Stimulated activated CD4-positive, alpha-beta T cell treated with anti-CD3 and anti-CD28 coated beads, TNF-alpha, amount 100 ng/mL, for 1 hour (primary cell): ENCODE measurements at regions not wholly inside any gene's neighbourhood (a gene's known extent, or its start where the extent isn't known, plus 50 kb on each side); places are given as distances from the start of the nearest gene placed in this dataset.

Source experiments
- DNase-seq, 3 donors: peaks; one replicate each; pipeline ENCODE4 v3.0.0-alpha.2; 2020; ENCODE audit warnings: low read depth in 3 of 3, low spot score in 1 of 3

DNA sequence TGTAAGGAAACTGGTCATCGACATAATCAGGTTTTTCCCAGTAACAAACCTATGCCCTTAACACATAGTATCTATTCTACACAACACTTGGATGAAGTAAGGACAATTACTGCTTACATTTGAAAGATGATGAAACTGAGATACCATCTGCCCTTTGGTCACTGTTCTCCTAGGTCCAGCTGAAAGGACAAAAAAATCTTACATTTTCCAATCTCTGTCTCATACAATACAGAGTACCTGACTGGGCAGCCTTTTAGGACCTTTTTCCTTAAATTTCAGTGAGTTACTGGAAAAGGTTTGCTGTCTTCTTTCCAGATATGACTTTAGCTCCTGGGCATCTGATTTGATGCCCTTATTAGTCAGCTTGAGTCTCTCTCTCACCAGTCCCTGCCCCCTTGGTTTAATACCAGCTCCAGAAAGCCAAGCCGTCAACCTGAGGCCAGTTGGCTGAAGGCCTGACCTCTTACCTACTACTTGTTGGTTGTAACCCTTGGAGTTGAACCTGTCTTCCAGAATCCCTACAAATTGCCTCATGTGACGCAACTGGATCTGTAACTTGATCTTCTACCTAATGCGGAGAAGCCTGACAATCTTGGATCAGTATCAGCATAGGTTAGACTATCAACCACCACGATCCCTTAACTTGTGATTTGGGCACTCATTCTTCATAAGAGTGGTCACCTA is 355.3 kb upstream of the ZNF385D start:
- no peak for DNase-seq

DNA sequence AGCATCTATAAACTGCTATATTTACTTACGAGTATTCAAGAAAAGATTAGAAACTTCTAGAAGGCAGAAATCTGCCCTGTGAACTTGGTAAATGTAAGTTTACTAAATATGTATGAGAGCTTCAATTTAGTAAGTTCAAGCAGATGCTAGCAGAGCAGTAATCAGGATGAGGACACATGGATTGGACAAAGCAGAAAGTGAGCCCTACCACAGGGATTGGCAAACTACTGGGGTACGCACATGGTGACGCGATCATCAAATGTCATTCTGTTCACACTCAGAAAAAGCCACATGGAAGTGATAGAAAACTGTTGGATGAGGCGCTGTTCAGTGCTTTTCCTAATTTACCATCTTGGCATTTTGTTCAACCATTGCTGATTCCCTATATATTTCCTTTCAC is 360.2 kb upstream of the ZNF385D start:
- DNase-seq: no peak

DNA sequence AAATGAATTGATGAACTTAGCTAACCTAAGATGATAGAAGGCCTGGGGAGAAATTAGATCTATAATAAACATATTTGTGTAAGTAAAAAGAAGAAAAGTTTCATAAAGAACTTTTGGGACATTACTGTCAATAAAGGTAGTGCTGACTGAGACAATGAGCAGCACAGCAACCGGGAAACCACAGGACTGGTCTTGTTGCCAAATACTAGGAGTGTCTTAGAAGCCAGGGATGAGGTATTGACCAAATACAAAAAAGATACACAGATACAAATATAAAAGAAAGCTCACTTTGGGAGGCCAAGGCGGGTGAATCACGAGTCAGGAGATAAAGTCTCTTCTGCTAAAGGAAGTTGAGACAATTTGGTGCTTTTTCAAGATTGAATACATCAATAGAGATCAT is 362.4 kb upstream of the ZNF385D start:
- DNase-seq: no peak

DNA sequence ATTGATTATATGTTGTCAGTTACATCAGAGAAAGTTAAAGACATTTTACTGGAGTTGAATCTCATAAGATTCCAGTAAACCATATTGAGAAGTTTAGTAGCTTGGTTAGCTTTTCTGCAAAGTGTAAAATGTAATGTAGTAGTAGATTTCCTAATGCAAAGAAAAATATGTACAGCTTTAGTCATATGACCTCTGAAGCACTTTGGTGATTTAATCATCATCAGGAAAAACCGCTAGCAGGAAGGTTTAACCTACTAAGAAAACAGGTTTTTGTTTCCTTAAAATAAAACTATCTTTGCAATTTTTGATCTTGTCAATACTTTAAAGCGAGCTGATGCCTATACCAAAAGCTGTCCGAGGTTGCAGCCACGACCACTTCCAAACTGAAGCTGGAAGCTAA is 364.6 kb upstream of the ZNF385D start:
- no peak for DNase-seq

DNA sequence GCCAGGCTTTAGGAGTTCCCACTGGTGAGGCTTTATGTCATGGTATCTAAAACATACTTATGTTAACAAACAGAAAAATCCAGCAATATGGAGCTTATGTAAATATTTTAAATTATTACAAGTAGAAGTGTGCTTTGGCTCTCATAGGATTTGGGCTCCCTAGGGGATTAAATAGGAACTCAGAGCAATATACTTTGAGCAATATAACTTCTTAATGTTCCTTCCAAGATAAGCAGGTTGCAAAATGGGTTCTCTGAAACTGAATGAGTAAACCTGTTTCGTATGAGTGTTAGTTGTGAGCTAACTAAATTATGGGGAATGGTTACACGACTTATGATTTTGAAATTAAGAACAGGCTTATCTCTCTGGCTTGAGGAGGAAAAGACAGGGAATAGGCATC is 366.1 kb upstream of the ZNF385D start:
- DNase-seq: no peak

DNA sequence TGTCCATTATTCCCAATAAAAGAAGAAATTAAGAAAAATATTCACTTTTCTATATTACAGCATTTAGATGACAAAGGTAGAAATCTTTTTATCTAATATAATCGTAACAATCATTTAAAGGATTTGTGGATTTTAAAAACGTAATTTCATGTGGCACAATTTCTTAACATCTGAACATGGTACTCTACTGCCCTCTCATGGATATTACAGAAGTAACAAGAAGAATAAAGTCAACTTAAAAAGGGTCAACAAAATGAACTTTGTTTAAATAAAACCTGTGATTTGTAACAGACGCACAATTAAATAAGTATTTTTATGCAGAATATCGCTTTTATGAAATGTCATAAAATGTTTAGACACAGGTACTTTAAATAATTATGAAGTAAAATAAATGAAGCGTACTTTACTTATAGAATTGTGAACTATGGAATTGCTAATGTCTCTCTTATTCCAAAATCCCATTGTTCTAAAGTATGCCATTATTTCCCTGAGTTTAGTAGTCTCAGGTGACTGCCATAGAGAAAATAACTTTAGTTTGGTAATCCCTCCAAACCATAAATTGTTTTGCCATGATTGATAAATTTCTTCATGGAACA is 366.8 kb upstream of the ZNF385D start:
- no peak for DNase-seq

DNA sequence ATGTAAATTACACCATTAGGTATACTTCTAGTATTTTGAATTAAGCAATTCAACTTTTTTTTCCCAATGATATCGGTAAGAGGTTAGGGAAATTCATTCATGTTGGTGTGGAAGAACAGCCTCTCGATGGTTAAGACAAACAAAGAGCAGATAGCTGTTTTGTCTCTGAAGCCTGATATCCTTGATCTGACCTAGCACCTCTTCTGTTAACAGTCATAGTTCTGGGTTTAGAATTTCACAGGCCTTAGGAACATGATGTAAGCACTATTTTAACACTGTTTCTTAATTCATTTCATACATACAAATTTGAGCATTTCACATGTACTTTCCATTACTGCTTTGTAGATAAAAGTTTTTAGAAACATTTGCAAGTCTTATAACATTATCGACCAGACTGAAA is 367.5 kb upstream of the ZNF385D start:
- DNase-seq: no peak

DNA sequence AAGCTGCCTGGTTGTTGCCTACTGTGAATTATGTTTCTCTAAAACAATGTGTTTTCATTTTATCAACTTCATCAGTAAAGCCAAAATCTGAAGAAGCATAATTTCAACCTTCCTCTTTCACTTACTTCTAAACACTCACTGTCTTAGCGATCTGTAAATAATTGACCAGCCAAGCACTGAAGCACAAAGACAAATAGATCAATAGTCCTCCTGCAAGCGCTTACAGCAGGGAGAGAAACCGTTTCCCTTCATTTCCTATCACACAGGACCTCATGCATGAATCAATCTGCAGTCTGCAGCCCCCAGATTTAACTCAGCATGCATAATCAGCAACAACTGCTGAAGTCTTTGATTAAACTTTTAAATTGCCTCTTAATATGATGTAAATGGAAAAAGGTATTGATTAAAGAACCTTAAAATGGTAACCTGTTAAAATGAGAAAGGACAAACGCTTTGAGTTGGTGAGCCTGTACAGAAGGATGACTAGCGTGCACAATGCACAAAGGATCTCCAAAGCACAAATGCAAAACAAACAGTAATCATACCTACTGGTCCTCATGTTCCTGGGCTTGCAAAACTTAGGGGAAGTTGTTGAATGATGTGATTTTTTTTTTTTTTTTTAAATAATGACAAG is 370.2 kb upstream of the ZNF385D start:
- no peak for DNase-seq

DNA sequence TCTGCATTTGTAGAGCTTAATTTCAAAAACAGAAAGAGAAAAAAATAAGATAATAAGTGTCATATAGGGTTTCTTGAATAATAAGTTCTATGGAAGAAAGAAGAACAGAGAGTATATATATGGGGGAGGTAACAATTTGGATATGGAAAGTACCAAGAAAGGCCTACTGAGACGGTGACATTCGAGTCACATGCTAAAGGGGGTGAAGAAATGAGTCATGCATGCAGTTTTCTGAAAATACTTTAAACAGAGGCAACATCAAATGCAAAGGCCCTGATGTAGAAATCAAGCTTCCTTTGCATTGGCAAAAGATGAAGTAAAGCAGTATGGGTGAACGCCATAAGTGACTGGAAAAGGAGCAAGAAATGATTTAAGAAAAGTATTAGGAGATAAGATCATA is 371.6 kb upstream of the ZNF385D start:
- no peak for DNase-seq

DNA sequence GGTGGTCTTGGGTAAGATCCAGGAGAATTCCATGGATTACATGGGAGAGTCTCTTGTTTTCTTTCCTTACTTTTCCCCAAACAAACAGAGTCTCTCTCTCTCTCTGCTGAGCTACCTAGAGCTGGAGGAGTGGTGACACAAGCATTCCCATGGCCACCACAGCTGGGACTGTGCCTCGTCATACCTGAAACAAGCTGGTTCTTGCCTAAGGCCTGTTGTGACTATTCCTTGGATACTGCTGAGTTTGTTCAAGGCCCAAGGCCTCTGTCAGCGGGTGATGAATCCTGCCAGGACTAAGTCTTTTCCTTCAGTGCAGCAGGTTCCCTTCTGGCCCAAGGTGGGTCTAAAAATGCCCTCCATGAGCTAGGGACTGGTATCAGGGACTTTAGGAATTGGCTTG is 378.1 kb upstream of the ZNF385D start:
- no peak for DNase-seq

DNA sequence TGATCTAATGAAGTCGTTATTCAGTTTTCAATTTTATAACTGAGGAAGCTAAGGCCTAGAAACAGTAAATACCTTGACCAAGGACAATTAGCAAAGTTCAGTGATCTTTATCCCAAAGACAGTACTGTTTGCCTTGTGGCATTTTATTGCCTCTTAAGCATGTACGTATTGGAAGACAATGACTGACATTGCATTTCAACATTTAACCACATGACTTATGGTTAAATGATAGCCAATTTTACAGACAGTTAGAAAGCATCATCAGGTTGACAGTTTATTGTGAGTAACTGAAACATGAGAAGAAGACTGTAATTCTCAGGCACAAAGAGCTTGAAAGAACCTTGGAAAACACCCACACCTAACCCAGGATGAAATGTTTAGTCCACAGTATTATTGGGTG is 390.8 kb upstream of the ZNF385D start:
- DNase-seq: no peak

DNA sequence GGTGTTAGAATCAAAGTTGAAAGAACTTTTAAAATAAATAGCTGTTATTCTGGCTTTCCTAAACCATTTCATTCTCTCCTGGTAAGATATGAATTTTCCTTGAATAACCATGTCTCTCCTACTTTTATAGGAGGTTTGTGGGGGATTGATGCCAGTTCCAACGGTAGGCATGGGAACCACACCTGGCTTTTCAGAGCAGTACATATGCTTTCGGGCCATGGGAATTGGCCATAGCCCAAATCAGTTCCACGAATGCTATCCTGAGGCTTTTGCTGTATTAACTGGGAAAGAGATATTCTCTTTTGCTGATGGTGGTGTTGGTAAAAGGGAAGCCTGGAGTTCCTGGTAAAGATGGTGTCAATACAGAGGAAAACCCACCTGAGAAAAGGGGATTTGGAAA is 396.2 kb upstream of the ZNF385D start:
- no peak for DNase-seq

DNA sequence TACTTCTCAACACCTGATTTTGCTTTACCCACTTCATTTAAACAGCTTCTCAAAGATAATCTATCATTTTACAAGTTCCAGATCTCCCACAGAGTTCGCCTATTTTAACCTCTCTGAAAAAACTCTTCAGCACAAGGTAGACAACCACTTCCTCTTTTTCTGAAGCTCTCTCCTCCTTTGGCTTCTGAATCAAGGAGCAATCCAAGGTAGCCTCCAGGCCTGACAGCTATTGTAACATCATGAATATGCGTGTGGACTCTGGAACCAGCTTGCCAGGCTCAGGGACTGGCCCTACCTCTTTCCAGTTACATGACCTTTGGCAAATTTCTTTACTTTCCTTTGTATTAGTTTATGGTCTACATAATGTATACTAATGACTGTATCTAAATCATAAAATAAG is 405.9 kb upstream of the ZNF385D start:
- no peak for DNase-seq

DNA sequence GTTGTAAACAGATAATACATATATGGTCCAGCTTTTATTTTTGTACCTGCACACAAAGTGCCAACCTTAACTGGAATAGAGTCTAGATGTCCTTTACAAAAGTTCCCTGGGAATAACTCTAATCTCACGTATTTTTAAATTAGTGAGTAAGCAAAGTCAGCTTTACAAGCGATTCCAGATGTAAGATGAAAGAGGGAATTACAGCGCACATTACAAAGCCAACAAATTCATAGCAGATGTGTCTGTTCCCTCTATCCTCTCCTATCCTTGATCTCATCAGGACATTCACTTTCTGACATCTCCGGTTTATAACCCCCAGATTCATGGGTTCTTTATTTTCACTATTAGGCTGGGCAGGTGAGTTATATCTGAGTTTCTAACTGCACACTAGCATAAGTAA is 406.8 kb upstream of the ZNF385D start:
- no peak for DNase-seq

DNA sequence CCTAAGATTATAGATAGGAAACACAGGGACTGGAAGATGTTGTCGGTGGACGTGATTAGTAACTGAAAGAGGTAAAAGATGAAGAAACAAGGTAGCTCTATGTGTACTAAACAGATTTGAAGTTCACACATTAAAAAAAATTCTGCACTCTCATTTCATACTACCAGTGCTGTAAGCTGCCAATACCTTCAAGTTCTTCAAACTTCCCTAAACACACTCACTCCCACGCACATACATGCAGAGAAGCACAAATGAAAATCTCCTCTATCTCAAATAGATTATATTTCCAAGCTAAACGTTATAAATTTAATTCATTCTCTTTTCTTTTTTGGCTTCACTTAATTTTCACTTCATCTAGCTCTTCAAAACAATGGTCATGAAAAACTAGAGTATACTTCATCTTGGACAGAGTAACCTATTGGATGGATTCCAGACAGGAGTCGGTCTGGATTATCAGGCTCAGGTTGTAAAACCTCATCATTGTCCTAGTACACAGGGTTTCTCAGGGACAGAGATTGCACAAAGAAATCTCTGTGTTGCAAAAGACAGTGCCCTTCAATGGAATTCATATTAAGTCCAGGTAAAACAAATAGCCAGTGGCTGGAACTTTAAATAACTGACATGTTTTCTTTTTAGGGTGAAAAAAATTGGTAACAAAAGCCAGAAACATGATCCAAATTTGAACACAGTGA is 408.1 kb upstream of the ZNF385D start:
- DNase-seq: no peak

DNA sequence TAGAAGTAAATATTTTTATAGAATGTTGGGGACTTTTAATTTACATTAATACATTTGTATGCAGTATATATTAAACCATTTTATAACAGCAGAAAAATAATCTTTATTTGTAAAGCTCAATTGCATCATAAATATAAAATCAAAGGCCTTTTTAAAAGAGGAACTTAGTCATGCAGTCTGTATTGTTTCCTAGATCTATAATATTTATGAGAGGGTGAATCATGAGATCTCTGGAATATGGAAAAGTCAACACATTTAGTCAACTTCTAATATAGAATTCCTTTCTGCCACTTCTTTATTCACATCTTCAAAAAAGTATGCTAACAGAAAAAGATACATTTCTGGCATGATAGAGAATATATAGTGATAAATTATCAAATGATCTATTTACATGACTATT is 410.3 kb upstream of the ZNF385D start:
- DNase-seq: no peak

DNA sequence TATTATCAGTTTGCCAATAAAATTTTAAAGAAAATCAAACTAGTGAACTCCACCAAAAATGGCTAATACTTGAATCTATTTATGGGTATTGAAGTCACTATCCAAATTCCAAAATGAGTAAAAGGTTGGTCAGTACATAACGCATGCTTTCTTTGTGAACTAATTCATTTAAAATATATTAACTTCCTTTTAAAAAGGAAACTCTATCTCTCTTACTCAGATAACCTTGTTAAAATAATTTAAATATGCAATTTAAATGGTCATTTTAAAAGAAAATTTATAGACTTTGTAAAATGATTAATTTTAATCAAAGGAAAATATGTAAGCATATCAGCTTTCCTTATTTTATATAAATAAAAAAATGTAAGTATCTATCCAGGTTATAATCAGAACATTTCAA is 419.4 kb upstream of the ZNF385D start:
- DNase-seq: no peak

DNA sequence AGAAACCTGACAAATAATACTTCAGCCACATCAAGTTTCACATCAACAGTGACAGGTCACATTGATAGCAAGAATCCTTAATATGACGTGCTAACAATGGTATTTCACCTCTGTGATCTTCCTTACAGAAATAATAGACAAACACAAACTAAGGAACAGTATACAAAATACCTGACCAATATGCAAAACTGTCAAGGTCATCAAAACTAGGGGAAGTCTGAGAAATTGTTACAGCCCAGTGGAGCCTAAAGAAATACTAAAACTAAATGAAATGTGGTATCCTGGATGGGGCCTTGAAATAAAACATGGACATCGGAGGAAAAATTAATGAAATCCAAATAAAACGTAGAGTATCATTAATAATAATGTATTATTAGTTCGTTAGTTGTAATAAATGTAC is 422.0 kb upstream of the ZNF385D start:
- no peak for DNase-seq

DNA sequence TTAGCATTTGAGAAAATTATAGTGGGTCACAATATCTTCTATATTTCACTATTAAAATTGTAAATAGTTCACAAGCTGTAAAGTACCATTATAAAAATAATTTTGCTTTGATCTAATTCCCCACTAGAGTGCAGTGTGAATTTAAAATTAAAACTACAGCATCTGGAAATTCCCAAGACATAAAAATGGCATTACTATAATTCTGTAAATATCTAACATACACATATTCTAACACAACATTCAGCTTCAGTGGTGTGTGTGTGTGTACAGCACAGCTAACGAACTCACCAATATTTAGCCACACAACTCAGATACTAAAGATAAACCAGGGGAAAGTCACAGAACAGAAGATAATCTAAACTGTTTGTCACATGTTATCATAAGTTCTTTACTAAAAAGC is 424.9 kb upstream of the ZNF385D start:
- DNase-seq: no peak

DNA sequence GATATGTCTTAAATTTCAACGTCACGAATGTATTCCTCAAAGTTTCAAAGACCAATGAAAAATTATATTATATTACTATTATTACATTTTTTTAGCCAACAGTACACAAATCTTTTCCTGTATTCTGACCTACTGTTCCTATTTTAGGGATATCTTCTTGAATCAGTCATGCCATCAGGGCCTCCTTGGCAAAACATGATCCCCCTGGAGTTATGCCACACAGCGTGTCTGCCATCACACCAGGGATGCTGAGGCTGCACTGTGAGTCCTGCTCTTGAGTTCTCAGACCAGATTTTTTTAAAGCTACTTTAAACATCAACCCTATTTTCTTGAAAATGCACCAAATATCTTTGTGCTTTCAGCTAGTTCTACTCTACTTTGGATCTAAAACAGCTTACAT is 425.9 kb upstream of the ZNF385D start:
- DNase-seq: no peak

DNA sequence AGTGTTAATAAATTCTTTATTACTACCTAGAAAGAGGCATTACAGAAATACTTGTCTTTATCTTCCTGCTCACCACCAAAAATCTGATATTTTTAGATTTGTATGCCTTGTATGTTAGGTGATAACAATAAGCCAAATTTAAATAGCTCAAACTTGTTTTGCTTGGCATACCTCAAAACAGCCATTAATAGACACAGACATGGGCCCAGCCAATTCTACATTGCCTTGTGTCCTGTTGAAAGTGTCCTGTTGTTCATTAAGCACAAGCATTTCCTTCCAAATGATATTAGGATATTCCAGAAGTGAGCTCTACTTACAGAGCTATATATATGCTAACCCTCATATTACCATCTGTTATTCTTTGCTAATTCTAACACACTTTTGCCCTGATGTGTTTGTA is 438.6 kb upstream of the ZNF385D start:
- DNase-seq: no peak

DNA sequence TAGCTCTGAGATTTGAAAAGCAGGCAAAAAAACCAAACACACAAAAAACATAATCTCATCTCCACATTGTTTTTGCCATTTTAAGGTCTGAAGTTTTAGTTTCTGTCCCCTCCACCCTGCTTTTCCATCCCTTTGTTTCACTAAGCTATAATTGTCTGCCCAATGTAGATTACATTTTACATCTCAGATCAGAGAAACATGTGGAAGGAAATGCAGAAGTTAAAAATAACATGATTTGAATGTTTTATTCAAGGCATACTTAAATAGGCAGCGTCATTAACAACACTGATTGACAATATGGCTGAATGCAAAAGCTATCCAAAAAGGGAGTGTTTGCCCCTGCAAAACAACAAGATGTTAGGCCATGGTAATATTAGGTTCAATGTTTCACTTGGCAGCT is 448.1 kb upstream of the ZNF385D start:
- no peak for DNase-seq
